ENCODE measurements at regions not wholly inside any gene's neighbourhood (a gene's known extent, or its start where the extent isn't known, plus 50 kb on each side); places are given as distances from the start of the nearest gene placed in this dataset.

DNA sequence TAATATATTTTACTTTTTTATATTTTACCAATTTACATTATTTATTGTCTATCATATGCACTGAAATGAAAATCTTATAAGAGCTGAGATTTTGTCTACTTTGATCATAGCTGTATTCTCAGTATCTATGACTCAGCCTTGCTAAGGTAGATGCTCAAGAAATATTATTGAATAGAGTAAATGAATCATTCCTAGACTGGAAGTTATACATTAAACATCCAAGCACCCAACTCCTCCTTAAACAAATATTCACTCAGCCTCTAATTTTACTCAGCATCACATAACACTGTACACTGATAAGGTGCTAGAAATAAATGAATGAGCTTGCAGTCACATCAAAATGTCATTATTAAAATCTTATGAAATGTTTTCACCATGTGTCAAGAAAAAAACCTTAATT lies 1424.9 kb downstream of the LRFN5 start:
- in situ Hi-C loops (cut with HindIII; ENCODE audit: extremely low pct_ligation_motif_present, low pct_unique_long_range_greater_than_20kb): no loop called here
- H3K9me3 ChIP-seq (ENCODE audit: low read length): peaks cover 86% of the 10 kb centered on the region
- no peaks in the 10 kb centered on the region for H4K20me1 ChIP-seq (ENCODE audit: insufficient read depth, low read length)
- H3K9ac ChIP-seq (ENCODE audit: insufficient read depth, low read depth, low read length): no peak overlapping the region
- no peaks in the 10 kb centered on the region for H3K27me3 ChIP-seq (ENCODE audit: control insufficient read depth in 1 of 2, insufficient read depth in 2 of 2, low read length in 2 of 2)
- H3K4me3 ChIP-seq (replicated peaks in 1 of 3; ENCODE audit: insufficient read depth in 1 of 3, low read depth in 2 of 3, low read length in 3 of 3): no peak overlapping the region
- H3K4me2 ChIP-seq (ENCODE audit: low read depth, low read length): no peak overlapping the region
- FAIRE-seq: no peak
- intact Hi-C loops (cut with micrococcal nuclease; ENCODE audit: unreplicated experiment): no loop called here
- ChIA-PET POLR2A (no interaction called here), CTCF (ENCODE audit: low intra/inter-chr PET ratio, low total read pairs) (no interaction called here)
- ATAC-seq: no peak
- TF ChIP-seq CREM (IDR thresholded peaks at IDR 0.05): no peak
- no peak for TF ChIP-seq CREM (CRISPR knock-in tag; IDR thresholded peaks at IDR 0.05)
- TF ChIP-seq PTBP1 (IDR thresholded peaks at IDR 0.05; ENCODE audit: low read depth, low read length, poor library complexity, severe bottlenecking): no peak
- no peak for TF ChIP-seq RFXAP (CRISPR knock-in tag; IDR thresholded peaks at IDR 0.05; ENCODE audit: borderline replicate concordance)
- TF ChIP-seq ZFAT (CRISPR knock-in tag; conservative IDR thresholded peaks at IDR 0.05): no peak
- peak; percentile 35 for TF ChIP-seq SRSF9 (IDR thresholded peaks at IDR 0.05; ENCODE audit: borderline replicate concordance, insufficient read depth, low read depth, low read length, poor library complexity, severe bottlenecking)
- TF ChIP-seq ELF1 (CRISPR knock-in tag; IDR thresholded peaks at IDR 0.05): no peak
- 0 out of 2 replicates have a peak, but pooled peaks have one; percentile 18 for TF ChIP-seq TCF7L2 (IDR thresholded peaks at IDR 0.05; ENCODE audit: low read depth, low read length)
- H2AFZ ChIP-seq (ENCODE audit: low read length): no peak overlapping the region
- H3K27ac ChIP-seq (ENCODE audit: extremely low read length, insufficient read depth, low read length): no peak overlapping the region
- DNase-seq (ENCODE audit: low spot score): no peak
- H3K79me2 ChIP-seq (ENCODE audit: insufficient read depth, low read length): no peaks in the 10 kb centered on the region
- no peaks in the 10 kb centered on the region for H3K4me1 ChIP-seq (ENCODE audit: insufficient read depth, low read length)
- H3K36me3 ChIP-seq (replicated peaks in 1 of 2; ENCODE audit: control insufficient read depth in 1 of 2, insufficient read depth in 2 of 2, low read length in 2 of 2): no peaks in the 10 kb centered on the region
- no TSS peak for BruUV-seq (replicated peaks)

DNA sequence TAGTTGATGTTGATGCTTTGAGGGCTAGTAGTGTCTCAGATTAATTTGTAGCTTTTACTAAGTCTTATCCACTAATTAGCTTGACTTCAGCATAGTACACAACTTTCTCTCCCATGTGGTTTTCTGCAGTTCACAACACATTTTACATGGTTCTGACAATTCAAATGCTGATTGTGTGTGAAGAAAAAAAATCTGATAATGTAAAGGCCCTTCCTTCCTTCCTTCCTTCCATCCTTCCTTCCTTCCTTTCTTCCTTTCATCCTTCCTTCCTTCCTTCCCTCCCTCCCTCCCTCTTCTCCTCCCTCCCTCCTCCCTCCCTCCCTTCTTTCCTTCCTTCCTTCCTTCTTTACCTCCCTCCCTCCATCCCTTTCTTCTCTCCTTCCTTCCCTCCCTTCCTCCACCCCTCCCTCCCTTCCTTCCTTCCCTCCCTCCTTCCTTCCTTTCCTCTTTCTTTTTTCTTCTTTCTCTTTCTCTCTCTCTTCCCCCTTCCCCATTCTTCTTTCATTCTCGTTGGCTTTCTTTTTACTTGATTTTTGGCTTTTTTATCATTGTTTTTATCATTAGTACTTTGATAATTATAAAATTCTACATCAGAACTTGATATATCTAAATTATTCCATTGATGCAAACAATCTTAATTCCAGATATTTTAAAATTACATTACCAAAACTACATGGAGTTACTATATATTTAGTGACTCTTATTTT lies 1415.6 kb downstream of the LRFN5 start:
- H3K4me2 ChIP-seq (ENCODE audit: low read depth, low read length): no peak overlapping the region
- ATAC-seq (no peak), DNase-seq (ENCODE audit: low spot score) (no peak), FAIRE-seq (no peak)
- no peak overlapping the region for H3K27ac ChIP-seq (ENCODE audit: extremely low read length, insufficient read depth, low read length)
- no peaks in the 10 kb centered on the region for H3K4me1 ChIP-seq (ENCODE audit: insufficient read depth, low read length)
- no peak overlapping the region for H3K9ac ChIP-seq (ENCODE audit: insufficient read depth, low read depth, low read length)
- ChIA-PET POLR2A (no interaction called here), CTCF (ENCODE audit: low intra/inter-chr PET ratio, low total read pairs) (no interaction called here)
- no peak overlapping the region for H2AFZ ChIP-seq (ENCODE audit: low read length)
- BruUV-seq (replicated peaks): no TSS peak
- no peaks in the 10 kb centered on the region for H3K79me2 ChIP-seq (ENCODE audit: insufficient read depth, low read length)
- no peaks in the 10 kb centered on the region for H4K20me1 ChIP-seq (ENCODE audit: insufficient read depth, low read length)
- intact Hi-C loops (cut with micrococcal nuclease; ENCODE audit: unreplicated experiment) (no loop called here), in situ Hi-C loops (cut with HindIII; ENCODE audit: extremely low pct_ligation_motif_present, low pct_unique_long_range_greater_than_20kb) (no loop called here)
- WGBS (ENCODE audit: low lambda C conversion rate): under 1% methylated on average over 1 of the region's 1 CpG
- H3K27me3 ChIP-seq (ENCODE audit: control insufficient read depth in 1 of 2, insufficient read depth in 2 of 2, low read length in 2 of 2): no peaks in the 10 kb centered on the region
- peaks cover 77% of the 10 kb centered on the region for H3K9me3 ChIP-seq (ENCODE audit: low read length)
- no peak overlapping the region for H3K4me3 ChIP-seq (replicated peaks in 1 of 3; ENCODE audit: insufficient read depth in 1 of 3, low read depth in 2 of 3, low read length in 3 of 3)
- no peaks in the 10 kb centered on the region for H3K36me3 ChIP-seq (replicated peaks in 1 of 2; ENCODE audit: control insufficient read depth in 1 of 2, insufficient read depth in 2 of 2, low read length in 2 of 2)
- TF ChIP-seq, protein P1, sequence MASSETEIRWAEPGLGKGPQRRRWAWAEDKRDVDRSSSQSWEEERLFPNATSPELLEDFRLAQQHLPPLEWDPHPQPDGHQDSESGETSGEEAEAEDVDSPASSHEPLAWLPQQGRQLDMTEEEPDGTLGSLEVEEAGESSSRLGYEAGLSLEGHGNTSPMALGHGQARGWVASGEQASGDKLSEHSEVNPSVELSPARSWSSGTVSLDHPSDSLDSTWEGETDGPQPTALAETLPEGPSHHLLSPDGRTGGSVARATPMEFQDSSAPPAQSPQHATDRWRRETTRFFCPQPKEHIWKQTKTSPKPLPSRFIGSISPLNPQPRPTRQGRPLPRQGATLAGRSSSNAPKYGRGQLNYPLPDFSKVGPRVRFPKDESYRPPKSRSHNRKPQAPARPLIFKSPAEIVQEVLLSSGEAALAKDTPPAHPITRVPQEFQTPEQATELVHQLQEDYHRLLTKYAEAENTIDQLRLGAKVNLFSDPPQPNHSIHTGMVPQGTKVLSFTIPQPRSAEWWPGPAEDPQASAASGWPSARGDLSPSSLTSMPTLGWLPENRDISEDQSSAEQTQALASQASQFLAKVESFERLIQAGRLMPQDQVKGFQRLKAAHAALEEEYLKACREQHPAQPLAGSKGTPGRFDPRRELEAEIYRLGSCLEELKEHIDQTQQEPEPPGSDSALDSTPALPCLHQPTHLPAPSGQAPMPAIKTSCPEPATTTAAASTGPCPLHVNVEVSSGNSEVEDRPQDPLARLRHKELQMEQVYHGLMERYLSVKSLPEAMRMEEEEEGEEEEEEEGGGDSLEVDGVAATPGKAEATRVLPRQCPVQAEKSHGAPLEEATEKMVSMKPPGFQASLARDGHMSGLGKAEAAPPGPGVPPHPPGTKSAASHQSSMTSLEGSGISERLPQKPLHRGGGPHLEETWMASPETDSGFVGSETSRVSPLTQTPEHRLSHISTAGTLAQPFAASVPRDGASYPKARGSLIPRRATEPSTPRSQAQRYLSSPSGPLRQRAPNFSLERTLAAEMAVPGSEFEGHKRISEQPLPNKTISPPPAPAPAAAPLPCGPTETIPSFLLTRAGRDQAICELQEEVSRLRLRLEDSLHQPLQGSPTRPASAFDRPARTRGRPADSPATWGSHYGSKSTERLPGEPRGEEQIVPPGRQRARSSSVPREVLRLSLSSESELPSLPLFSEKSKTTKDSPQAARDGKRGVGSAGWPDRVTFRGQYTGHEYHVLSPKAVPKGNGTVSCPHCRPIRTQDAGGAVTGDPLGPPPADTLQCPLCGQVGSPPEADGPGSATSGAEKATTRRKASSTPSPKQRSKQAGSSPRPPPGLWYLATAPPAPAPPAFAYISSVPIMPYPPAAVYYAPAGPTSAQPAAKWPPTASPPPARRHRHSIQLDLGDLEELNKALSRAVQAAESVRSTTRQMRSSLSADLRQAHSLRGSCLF (CRISPR knock-in tag; IDR thresholded peaks at IDR 0.05; ENCODE audit: borderline replicate concordance): no peak
- TF ChIP-seq, protein P2, sequence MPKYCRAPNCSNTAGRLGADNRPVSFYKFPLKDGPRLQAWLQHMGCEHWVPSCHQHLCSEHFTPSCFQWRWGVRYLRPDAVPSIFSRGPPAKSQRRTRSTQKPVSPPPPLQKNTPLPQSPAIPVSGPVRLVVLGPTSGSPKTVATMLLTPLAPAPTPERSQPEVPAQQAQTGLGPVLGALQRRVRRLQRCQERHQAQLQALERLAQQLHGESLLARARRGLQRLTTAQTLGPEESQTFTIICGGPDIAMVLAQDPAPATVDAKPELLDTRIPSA (CRISPR knock-in tag; IDR thresholded peaks at IDR 0.05; ENCODE audit: borderline replicate concordance): no peak
- no peak for TF ChIP-seq ZFX (CRISPR knock-in tag; IDR thresholded peaks at IDR 0.05; ENCODE audit: low read depth)
- no peak for TF ChIP-seq ZNF772 (CRISPR knock-in tag; IDR thresholded peaks at IDR 0.05)
